SH-SY5Y (cell line): ENCODE measurements at regions not wholly inside any gene's neighbourhood (a gene's known extent, or its start where the extent isn't known, plus 50 kb on each side); places are given as distances from the start of the nearest gene placed in this dataset.

Experiments
- GATA2 ChIP-seq: IDR thresholded peaks from 2 replicates; pipeline ENCODE4 v1.6.1; 2011; ENCODE audit warnings: mild to moderate bottlenecking, low read depth, low read length
- GATA3 ChIP-seq: IDR thresholded peaks from 2 replicates; pipeline ENCODE4 v1.6.1; 2011; ENCODE audit warnings: low read depth, mild to moderate bottlenecking, low read length, moderate library complexity

GRCh38 chr18:38654946-38655345 lies 1089.3 kb upstream of the CELF4 start:
- no peak for TF ChIP-seq GATA3
- TF ChIP-seq GATA2: no peak

- TF ChIP-seq GATA2 (no peak), GATA3 (no peak)
Measured at GRCh38 chr18:38651736-38652135, 1086.1 kb upstream of the CELF4 start.

DNA sequence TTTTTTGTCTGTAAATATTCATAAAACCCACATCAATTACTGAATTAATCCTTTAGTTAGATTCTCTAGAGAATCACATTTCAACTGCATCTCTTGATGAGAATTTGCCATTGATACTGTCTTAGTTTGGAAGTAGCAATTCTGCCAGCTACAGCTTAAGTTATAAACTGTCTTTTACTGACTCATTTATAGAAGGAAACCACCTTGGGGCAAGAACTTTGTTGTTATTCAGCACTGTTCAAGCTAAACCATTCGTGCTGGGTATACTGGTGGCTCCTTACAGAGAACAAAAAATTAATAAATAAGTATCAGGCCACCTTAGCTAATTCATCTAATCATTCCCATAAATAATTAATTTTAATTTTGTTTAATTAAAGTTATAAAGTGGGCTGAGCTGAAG lies 1082.6 kb upstream of the CELF4 start:
- no peak for TF ChIP-seq GATA3
- TF ChIP-seq GATA2: no peak

DNA sequence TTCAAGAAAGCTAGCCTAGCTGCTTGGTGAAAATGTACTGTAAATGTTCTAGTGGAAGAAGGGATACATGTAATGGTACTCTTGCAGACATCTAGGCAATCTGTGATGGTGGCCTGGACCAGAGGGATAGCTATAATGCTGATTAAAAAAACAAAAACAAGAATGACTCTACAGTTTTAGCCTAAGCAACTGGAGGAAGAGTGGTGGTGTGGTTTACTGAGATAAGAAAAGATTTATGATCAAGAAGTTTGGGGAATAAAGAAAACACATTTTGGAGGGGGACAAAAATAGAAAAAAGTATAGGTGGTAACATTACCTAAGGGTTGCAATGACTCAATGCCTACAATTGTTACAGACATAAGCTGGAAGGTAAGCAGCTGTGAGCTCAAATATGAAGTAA lies 1080.7 kb upstream of the CELF4 start:
- TF ChIP-seq GATA3: no peak
- TF ChIP-seq GATA2: no peak

DNA sequence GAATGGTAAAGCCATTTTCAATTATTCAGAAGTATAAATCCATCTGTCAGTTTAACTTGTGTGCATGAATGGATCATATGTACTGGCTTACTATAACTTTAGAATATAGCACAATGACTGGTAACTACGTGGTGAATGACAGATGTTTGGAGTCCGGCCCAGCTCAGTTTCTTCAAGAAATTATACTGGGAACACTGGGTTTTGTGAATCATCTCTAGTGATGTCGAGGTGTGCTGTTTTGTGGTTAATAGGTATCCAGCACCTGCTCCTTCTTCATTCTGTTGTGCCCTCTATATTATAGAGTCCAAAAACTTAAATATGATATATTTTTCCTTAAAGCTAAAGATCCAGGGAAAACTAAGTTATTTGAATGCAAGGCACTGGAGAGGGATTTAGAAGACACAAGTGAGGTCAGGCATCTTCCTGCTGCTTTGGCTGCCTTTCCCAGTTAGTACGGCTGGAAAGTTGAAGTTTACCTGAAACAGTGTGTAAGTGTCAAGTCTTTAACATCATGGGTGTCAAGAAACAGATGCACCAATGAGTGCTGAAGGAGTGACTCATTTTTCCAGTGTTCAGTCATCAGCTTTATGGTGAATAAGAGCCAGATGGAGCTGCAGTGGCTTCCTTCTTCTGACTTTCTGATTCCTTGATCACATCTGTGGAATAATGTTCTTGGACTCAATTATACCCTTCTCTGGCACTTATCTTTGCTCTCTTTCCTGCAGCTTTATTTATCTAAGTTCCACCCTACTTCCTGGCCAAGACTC lies 1079.5 kb upstream of the CELF4 start:
- TF ChIP-seq GATA3: no peak
- no peak for TF ChIP-seq GATA2

DNA sequence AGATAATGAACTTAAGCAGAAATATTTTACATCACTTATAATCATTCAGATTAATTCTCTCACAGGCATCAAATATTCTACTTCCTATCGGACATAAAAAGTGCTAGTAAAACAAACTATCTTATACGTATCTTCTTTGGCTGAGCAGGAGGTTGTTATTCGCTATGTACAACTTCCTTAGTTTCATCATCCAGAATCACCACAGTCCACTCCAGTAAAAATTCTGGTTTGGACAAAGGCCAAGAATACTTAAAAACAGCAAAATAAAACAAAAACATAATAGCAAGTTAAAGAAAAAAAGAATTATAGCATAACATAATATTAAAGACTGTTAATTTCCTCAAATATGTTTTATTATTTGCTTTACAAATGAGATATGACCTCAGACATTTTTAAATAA lies 1077.1 kb upstream of the CELF4 start:
- no peak for TF ChIP-seq GATA3
- no peak for TF ChIP-seq GATA2

- no peak for TF ChIP-seq GATA3
Measured at GRCh38 chr18:38635709-38636430, 1070.3 kb upstream of the CELF4 start.

DNA sequence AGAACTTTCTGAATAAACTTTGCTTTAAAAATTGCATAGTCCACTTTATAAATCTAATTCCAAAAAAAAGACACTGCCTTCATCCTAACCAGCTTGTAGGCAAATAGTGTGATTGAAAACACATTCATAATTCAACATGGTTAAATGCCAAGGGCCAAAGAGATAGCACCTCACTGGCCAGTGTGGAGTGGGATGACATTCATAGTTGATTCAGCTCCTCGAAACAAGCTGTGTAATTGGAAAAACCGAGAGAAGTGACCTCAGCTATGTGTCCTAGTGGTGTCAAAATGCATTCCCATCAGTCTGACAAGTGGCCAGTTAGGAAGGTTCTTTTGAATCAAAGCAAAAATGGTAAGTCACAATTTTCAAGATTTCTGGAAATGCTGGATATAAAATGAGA lies 1068.5 kb upstream of the CELF4 start:
- TF ChIP-seq GATA2 (no peak), GATA3 (no peak)

DNA sequence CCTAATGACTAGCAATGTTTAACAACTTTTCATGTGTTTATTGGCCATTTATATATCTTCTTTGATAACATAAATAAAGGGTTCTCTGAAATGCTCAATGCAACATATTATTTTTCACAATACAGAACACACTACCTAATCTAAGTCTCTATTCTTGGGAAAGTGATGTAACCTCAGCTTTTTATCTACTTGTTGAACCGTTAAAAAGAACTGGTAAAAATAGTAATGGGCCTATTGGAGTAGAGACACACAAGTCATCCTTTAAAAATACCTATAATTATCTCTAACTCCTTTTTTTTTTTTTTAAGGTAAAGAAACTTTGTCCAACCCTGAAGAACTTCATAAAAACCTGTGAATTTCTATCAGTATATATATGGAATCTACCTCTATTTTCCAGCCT lies 1067.7 kb upstream of the CELF4 start:
- TF ChIP-seq GATA2 (no peak), GATA3 (no peak)

DNA sequence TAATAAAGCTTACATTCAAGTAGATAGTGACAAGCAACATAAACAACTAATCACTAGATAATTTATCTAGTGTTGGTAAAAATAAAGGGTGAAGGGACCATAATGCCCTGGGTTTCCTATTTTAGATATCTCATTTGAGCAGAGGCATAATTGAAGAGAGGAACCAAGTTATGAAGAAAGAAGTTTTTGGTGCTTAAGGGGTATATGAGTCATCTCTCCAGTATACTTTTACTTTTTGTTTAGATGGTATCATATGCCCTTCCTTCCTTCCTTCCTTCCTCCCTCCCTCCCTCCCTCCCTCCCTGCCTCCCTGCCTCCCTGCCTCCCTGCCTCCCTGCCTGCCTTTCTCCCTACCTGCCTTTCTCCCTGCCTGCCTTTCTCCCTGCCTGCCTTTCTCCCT lies 1053.5 kb upstream of the CELF4 start:
- TF ChIP-seq GATA3 (no peak), GATA2 (no peak)

GRCh38 chr18:38616306-38616705 lies 1050.7 kb upstream of the CELF4 start:
- TF ChIP-seq GATA3 (no peak), GATA2 (no peak)

- TF ChIP-seq GATA3: no peak
- TF ChIP-seq GATA2: no peak
Measured at GRCh38 chr18:38612904-38613303, 1047.3 kb upstream of the CELF4 start.

DNA sequence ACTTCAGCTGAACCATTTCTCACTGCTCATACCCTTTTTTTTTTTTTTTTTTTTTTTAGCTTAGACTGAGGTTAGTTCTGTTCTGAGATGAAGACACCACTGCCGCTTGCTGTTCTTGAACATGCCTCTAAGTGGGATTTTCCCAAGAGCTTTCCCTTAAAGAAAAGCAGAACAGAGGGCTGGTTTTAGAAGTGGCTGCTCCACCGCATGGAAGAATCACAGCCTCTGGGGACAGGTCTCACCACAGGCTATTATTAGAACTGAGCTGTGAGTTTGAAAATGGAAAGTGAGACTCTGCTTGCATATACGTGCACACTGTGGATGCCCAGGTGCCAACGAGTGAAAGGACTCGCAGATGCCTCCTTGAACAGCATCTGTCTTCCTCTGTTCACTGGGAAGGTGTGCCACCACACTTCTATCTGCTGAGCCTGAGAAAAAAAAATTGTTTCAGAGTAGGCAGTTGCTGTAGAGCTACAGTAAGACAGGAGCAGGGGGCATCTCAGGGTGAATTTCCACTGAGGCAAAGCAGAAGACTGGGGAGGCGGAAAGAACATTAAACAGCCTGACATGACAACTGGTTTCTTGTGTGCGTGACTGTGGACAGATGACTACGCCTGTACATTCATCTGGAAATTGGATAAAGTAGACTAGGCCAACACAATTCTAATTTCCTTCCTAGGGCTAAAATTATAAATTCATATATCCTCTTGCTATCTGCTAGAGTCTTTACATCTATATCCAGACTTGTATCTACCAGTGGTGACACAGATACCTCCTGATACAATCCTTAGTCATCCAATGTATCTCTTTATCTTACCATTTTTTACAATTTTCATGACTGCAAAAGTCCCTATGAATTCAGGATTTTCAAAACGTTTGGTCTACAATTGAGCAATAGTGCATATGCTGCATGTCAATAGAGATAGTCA lies 1045.7 kb upstream of the CELF4 start:
- TF ChIP-seq GATA3 (no peak), GATA2 (no peak)

DNA sequence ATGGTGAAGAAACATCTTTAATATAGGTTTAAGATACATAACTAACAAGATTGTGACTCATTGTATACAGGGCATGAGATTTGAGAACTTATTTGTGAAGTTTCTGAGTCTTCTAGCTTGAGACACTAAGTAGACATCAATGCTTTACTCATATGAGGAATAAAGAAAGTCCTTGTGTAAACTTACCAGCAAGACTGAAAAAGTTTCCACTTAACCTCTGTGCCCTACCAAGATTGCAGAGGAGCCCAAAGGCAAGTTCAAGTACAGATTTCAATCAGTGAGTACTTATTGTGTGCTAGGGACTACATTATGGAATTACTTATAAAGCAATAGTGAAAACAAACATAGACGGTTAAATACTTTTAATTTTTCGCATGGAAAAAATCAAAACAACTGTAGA lies 1041.2 kb upstream of the CELF4 start:
- TF ChIP-seq GATA3: no peak
- TF ChIP-seq GATA2: no peak
